ENCODE measurements at regions not wholly inside any gene's neighbourhood (a gene's known extent, or its start where the extent isn't known, plus 50 kb on each side); places are given as distances from the start of the nearest gene placed in this dataset.

DNA sequence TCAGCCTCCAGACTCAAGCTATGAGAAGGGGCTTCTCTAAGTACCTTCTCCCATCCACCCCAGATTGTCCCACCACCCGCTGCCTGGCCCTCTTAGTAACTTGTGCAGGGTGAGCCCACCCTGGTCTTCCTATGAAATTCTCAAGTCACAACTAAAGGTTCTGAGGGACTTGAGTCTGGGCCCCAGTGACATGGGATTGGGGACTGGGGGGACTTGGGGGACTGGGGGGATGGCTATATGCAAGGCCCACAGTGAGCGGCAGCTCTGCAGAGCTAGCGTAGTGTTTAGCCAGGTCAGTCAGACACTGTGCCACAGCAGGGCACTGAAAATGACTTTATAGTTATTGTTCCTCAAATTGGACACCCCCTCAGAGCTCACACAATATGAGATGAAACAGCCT lies 622.3 kb upstream of the CADM1 start:
- TF ChIP-seq, protein P1, sequence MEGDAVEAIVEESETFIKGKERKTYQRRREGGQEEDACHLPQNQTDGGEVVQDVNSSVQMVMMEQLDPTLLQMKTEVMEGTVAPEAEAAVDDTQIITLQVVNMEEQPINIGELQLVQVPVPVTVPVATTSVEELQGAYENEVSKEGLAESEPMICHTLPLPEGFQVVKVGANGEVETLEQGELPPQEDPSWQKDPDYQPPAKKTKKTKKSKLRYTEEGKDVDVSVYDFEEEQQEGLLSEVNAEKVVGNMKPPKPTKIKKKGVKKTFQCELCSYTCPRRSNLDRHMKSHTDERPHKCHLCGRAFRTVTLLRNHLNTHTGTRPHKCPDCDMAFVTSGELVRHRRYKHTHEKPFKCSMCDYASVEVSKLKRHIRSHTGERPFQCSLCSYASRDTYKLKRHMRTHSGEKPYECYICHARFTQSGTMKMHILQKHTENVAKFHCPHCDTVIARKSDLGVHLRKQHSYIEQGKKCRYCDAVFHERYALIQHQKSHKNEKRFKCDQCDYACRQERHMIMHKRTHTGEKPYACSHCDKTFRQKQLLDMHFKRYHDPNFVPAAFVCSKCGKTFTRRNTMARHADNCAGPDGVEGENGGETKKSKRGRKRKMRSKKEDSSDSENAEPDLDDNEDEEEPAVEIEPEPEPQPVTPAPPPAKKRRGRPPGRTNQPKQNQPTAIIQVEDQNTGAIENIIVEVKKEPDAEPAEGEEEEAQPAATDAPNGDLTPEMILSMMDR (IDR thresholded peaks at IDR 0.05; ENCODE audit: low read depth, low read length) = no peak
- no peak for TF ChIP-seq EZH2phosphoT487 (IDR thresholded peaks at IDR 0.05; ENCODE audit: low read depth)

All from OCI-LY3 (cell line).